ENCODE measurements at regions not wholly inside any gene's neighbourhood (a gene's known extent, or its start where the extent isn't known, plus 50 kb on each side); places are given as distances from the start of the nearest gene placed in this dataset.

GRCh38 chr5:27171761-27172261 is 133.4 kb upstream of the CDH9 start:
- H3K36me3 ChIP-seq, result no peaks in the 10 kb centered on the region
- DNase-seq, result no peak
- no peak for ATAC-seq
- no peaks in the 10 kb centered on the region for H3K4me1 ChIP-seq
- no peaks in the 10 kb centered on the region for H3K9me3 ChIP-seq
- H3K27me3 ChIP-seq (ENCODE audit: low read depth), result no peaks in the 10 kb centered on the region
- no peak for TF ChIP-seq CTCF (IDR thresholded peaks at IDR 0.05)
- no peak overlapping the region for H3K27ac ChIP-seq
- H3K4me3 ChIP-seq, result no peak overlapping the region
- intact Hi-C loops (cut with DNase I), result no loop called here

- Histone ChIP-seq H3K9me3 (peaks cover 21% of the 10 kb centered on the region), H3K4me3 (no peak overlapping the region), H3K36me3 (no peaks in the 10 kb centered on the region), H3K4me1 (no peaks in the 10 kb centered on the region), H3K27me3 (ENCODE audit: low read depth) (no peaks in the 10 kb centered on the region), H3K27ac (no peak overlapping the region)
- intact Hi-C loops (cut with DNase I), result no loop called here
- DNase-seq (no peak), ATAC-seq (no peak)
- no peak for TF ChIP-seq CTCF (IDR thresholded peaks at IDR 0.05)
Measured at GRCh38 chr5:27158775-27159174, 120.4 kb upstream of the CDH9 start.

GRCh38 chr5:27158171-27158570 is 119.8 kb upstream of the CDH9 start:
- Histone ChIP-seq H3K27ac (no peak overlapping the region), H3K27me3 (ENCODE audit: low read depth) (no peaks in the 10 kb centered on the region), H3K36me3 (no peaks in the 10 kb centered on the region), H3K9me3 (peaks cover 23% of the 10 kb centered on the region), H3K4me1 (no peaks in the 10 kb centered on the region), H3K4me3 (no peak overlapping the region)
- intact Hi-C loops (cut with DNase I), result no loop called here
- ATAC-seq, result no peak
- DNase-seq, result no peak
- TF ChIP-seq CTCF (IDR thresholded peaks at IDR 0.05), result no peak

GRCh38 chr5:27144456-27144855 is 106.1 kb upstream of the CDH9 start:
- TF ChIP-seq CTCF (IDR thresholded peaks at IDR 0.05), result no peak
- ATAC-seq, result no peak
- Histone ChIP-seq H3K4me3 (no peak overlapping the region), H3K36me3 (no peaks in the 10 kb centered on the region), H3K27me3 (ENCODE audit: low read depth) (no peaks in the 10 kb centered on the region), H3K9me3 (no peaks in the 10 kb centered on the region), H3K27ac (no peak overlapping the region), H3K4me1 (no peaks in the 10 kb centered on the region)
- no peak for DNase-seq
- intact Hi-C loops (cut with DNase I), result no loop called here

GRCh38 chr5:27140831-27141230 is 102.4 kb upstream of the CDH9 start:
- intact Hi-C loops (cut with DNase I), result no loop called here
- Histone ChIP-seq H3K36me3 (no peaks in the 10 kb centered on the region), H3K4me1 (no peaks in the 10 kb centered on the region), H3K4me3 (no peak overlapping the region), H3K27ac (no peak overlapping the region), H3K9me3 (no peaks in the 10 kb centered on the region), H3K27me3 (ENCODE audit: low read depth) (no peaks in the 10 kb centered on the region)
- no peak for DNase-seq
- ATAC-seq, result no peak
- no peak for TF ChIP-seq CTCF (IDR thresholded peaks at IDR 0.05)

- H3K4me3 ChIP-seq, result no peak overlapping the region
- no peak overlapping the region for H3K27ac ChIP-seq
- no peaks in the 10 kb centered on the region for H3K9me3 ChIP-seq
- no peak for TF ChIP-seq CTCF (IDR thresholded peaks at IDR 0.05)
- DNase-seq (no peak), ATAC-seq (no peak)
- H3K36me3 ChIP-seq, result no peaks in the 10 kb centered on the region
- H3K27me3 ChIP-seq (ENCODE audit: low read depth), result no peaks in the 10 kb centered on the region
- intact Hi-C loops (cut with DNase I), result no loop called here
- H3K4me1 ChIP-seq, result no peaks in the 10 kb centered on the region
Measured at GRCh38 chr5:27130587-27130986, 92.2 kb upstream of the CDH9 start.
